ENCODE measurements at regions not wholly inside any gene's neighbourhood (a gene's known extent, or its start where the extent isn't known, plus 50 kb on each side); places are given as distances from the start of the nearest gene placed in this dataset.

DNA sequence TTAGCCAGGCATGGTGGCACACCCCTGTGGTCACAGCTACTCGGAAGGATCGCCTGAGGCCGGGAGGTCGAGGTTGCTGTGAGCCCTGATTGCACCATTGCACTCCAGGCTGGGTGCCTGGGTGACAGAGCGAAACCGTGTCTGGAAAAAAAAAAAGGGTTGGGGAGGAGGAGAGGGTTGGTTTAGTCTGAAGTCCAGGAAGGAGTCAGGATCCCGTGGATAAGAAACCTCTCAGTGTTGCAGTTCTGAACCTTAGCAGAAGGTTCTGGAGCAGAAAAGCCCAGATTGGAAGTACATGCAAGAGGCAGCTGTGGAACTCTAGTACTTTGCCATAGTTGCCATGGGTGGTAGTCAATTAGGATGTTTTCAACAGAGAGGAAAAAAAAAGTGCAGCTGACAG, 125.2 kb upstream of the CPEB4 start:
- no peaks in the 10 kb centered on the region for H3K36me3 ChIP-seq
- 39 to 78% methylated on average over 2 to 7 of the region's 7 CpGs for WGBS, 2 donors (ENCODE audit: low coverage in 1 of 2)
- intact Hi-C loops (cut with DNase I; ENCODE audit: low total_unique reads), result no loop called here
- H3K27me3 ChIP-seq, result no peaks in the 10 kb centered on the region
- in situ Hi-C loops (cut with MboI; ENCODE audit: low pct_ligation_motif_present in 1 of 4, low pct_unique_long_range_greater_than_20kb in 1 of 4, low sequenced_read_pairs in 3 of 4), result no loop called here
- no peak overlapping the region for H3K4me3 ChIP-seq
- peaks cover 0 to 11% (median 5%) of the 10 kb centered on the region in 4 donors for H3K4me1 ChIP-seq
- H3K27ac ChIP-seq, result no peak overlapping the region
- no peaks in the 10 kb centered on the region for H3K9me3 ChIP-seq
- no peak for TF ChIP-seq POLR2A (IDR thresholded peaks at IDR 0.05)
- TF ChIP-seq, protein P1, sequence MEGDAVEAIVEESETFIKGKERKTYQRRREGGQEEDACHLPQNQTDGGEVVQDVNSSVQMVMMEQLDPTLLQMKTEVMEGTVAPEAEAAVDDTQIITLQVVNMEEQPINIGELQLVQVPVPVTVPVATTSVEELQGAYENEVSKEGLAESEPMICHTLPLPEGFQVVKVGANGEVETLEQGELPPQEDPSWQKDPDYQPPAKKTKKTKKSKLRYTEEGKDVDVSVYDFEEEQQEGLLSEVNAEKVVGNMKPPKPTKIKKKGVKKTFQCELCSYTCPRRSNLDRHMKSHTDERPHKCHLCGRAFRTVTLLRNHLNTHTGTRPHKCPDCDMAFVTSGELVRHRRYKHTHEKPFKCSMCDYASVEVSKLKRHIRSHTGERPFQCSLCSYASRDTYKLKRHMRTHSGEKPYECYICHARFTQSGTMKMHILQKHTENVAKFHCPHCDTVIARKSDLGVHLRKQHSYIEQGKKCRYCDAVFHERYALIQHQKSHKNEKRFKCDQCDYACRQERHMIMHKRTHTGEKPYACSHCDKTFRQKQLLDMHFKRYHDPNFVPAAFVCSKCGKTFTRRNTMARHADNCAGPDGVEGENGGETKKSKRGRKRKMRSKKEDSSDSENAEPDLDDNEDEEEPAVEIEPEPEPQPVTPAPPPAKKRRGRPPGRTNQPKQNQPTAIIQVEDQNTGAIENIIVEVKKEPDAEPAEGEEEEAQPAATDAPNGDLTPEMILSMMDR (IDR thresholded peaks at IDR 0.05), result no peak
- no peak for TF ChIP-seq POLR2AphosphoS5 (IDR thresholded peaks at IDR 0.05)
- no peak for TF ChIP-seq EP300 (IDR thresholded peaks at IDR 0.05; ENCODE audit: low read depth)
- no peak for DNase-seq

DNA sequence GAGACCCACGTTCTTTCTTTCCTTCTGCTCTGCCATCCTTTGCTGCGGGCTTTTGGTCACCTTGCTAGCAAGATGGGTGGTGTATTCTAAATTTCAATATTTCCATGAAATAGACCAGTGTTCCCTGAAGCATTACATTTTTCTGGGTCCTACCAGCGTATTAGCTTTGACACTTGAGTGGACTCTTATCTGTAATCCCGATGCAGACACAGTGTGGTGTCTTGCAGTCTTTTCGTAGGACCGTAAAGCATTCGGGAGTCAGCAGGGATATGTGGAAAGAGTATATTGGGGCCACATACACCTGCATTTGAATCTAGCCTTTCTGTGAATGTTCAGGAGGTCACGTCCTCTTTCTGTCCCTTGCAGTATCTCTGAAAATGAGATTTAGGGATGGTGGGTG, 124.7 kb upstream of the CPEB4 start:
- Histone ChIP-seq H3K27me3 (no peaks in the 10 kb centered on the region), H3K9me3 (no peaks in the 10 kb centered on the region), H3K36me3 (no peaks in the 10 kb centered on the region), H3K27ac (no peak overlapping the region), H3K4me3 (no peak overlapping the region), H3K4me1 (peaks cover 0 to 11% (median 5%) of the 10 kb centered on the region in 4 donors)
- in situ Hi-C loops (cut with MboI; ENCODE audit: low pct_ligation_motif_present in 1 of 4, low pct_unique_long_range_greater_than_20kb in 1 of 4, low sequenced_read_pairs in 3 of 4) (no loop called here), intact Hi-C loops (cut with DNase I; ENCODE audit: low total_unique reads) (no loop called here)
- TF ChIP-seq POLR2AphosphoS5 (IDR thresholded peaks at IDR 0.05) (no peak), EP300 (IDR thresholded peaks at IDR 0.05; ENCODE audit: low read depth) (no peak)
- TF ChIP-seq, protein P1 (IDR thresholded peaks at IDR 0.05), result no peak
- DNase-seq, result no peak
- 93 to 94% methylated on average over 6 to 8 of the region's 8 CpGs for WGBS, 2 donors (ENCODE audit: low coverage in 1 of 2)

DNA sequence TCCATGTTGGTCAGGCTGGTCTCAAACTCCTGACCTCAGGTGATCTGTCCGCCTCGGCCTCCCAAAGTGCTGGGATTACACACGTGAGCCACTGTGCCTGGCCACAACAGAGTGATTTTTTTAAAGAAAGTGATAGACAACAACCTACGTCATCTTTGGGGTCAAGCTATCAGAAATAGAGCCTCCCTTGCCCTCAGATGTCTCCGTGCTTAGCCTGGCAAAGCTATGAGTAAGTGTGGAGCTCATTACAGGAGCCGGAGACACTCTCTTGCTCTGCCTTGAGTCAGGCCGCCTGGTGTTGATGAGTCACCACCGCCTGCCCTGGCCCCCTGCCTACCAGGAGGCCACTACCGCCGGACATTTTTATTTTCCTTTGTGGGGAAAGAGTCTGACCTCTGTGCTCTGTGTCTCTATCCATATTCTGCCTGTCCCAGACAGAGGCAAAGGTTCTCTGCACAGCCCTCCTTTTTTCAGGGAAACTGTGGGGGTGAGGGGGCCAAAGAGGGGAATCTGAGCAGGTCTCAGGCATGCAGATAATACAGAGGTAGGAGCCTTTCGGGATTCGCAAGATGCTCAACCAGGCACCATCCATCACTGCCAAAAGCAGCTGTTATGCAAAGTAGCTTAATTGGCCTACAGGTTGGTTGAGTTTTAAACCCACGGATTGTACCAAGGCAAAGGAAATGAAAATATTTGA, 123.7 kb upstream of the CPEB4 start:
- intact Hi-C loops (cut with DNase I; ENCODE audit: low total_unique reads), result loop anchor here (5.0 kb wide), 1 partner anchor 1627 kb away; no protein-coding TSS in a partner anchor
- no peaks in the 10 kb centered on the region for H3K36me3 ChIP-seq
- peak overlapping the region in 3 of 4 donors; percentile 4 to 29 (median 20) for H3K27ac ChIP-seq
- peak; percentile 61 for DNase-seq
- in situ Hi-C loops (cut with MboI; ENCODE audit: low pct_ligation_motif_present in 1 of 4, low pct_unique_long_range_greater_than_20kb in 1 of 4, low sequenced_read_pairs in 3 of 4), result no loop called here
- no peaks in the 10 kb centered on the region for H3K27me3 ChIP-seq
- TF ChIP-seq POLR2AphosphoS5 (IDR thresholded peaks at IDR 0.05), result peak in 2 of 3 donors; percentile 32 to 45
- TF ChIP-seq POLR2A (IDR thresholded peaks at IDR 0.05), result no peak
- TF ChIP-seq, protein P1 (IDR thresholded peaks at IDR 0.05), result no peak
- H3K4me1 ChIP-seq, result peaks cover 0 to 11% (median 5%) of the 10 kb centered on the region in 4 donors
- 30 to 56% methylated on average over 2 to 13 of the region's 13 CpGs for WGBS, 2 donors (ENCODE audit: low coverage in 1 of 2)
- no peaks in the 10 kb centered on the region for H3K9me3 ChIP-seq
- no peak overlapping the region for H3K4me3 ChIP-seq

DNA sequence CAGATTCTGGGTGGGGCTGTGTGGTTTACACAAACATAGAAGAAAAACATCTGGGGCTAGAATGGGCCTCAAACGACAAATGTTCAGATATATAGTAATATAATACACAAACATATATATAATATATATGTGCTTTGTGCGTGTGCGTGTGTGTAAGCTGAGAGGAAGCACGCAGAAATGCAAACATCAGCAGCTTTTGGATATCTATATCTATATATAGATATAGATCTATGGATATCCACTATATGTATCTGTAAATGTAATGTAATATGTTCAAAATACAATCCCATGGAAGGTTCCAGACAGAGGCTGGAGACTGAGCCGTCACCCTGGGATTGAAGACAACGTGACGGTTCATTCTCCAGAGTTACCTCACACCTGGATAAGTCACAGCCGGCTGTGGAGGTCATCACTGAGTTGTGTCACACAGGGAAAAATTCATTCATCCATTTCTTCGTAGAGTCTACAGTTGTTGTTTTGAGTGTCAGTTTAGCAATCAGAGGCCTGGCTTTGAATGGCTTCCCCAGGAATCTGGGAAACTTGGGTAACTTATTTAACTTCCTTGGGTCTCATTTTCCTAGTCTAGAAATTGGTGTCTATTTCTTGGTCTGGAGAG, 123.0 kb upstream of the CPEB4 start:
- in situ Hi-C loops (cut with MboI; ENCODE audit: low pct_ligation_motif_present in 1 of 4, low pct_unique_long_range_greater_than_20kb in 1 of 4, low sequenced_read_pairs in 3 of 4) (no loop called here), intact Hi-C loops (cut with DNase I; ENCODE audit: low total_unique reads) (loop anchor here (5.0 kb wide), 1 partner anchor 1628 kb away; no protein-coding TSS in a partner anchor)
- WGBS, 2 donors (ENCODE audit: low coverage in 1 of 2), result 80 to 87% methylated on average over 6 to 9 of the region's 9 CpGs

More for the DNA sequence above, 123.0 kb upstream of the CPEB4 start:
- Histone ChIP-seq H3K27ac (peak overlapping the region in 3 of 4 donors; percentile 4 to 29 (median 20)), H3K27me3 (no peaks in the 10 kb centered on the region), H3K4me1 (peaks cover 0 to 11% (median 5%) of the 10 kb centered on the region in 4 donors), H3K4me3 (no peak overlapping the region), H3K36me3 (no peaks in the 10 kb centered on the region), H3K9me3 (no peaks in the 10 kb centered on the region)
- DNase-seq, result no peak
- TF ChIP-seq EP300 (IDR thresholded peaks at IDR 0.05; ENCODE audit: low read depth), result no peak
- no peak for TF ChIP-seq POLR2A (IDR thresholded peaks at IDR 0.05)
- TF ChIP-seq, protein P1 (IDR thresholded peaks at IDR 0.05), result no peak
- no peak for TF ChIP-seq POLR2AphosphoS5 (IDR thresholded peaks at IDR 0.05)

Data from transverse colon (tissue), 4 donors.